COLO668 (cell line): ENCODE measurements at regions not wholly inside any gene's neighbourhood (a gene's known extent, or its start where the extent isn't known, plus 50 kb on each side); places are given as distances from the start of the nearest gene placed in this dataset.

ENCODE experiments used
- DNase-seq: peaks from one replicate; lab custom pipeline; 2025; ENCODE audit not compliant: unreplicated experiment; lab: John Stamatoyannopoulos, UW

- DNase-seq: no peak
Observed at GRCh38 chr5:174655351-174655750, 69.0 kb upstream of the MSX2 start.

- no peak for DNase-seq
Observed at GRCh38 chr5:174664180-174664850, 60.1 kb upstream of the MSX2 start.

GRCh38 chr5:174665347-174665746 is 59.0 kb upstream of the MSX2 start:
- no peak for DNase-seq

GRCh38 chr5:174667526-174667925 is 56.9 kb upstream of the MSX2 start:
- no peak for DNase-seq

GRCh38 chr5:174668349-174668748 is 56.0 kb upstream of the MSX2 start:
- DNase-seq: no peak
